Activated CD4-positive, alpha-beta T cell treated with anti-CD3 and anti-CD28 coated beads for 4 hours (primary cell): ENCODE measurements at regions not wholly inside any gene's neighbourhood (a gene's known extent, or its start where the extent isn't known, plus 50 kb on each side); places are given as distances from the start of the nearest gene placed in this dataset.
A peak's percentile ranks its signal among the peaks of the same experiment; 100 is the strongest.
"Not testable (repeated sequence)": the region's sequence is repeated elsewhere in the genome, so short reads cannot be mapped to it uniquely, and the experiment has no call there.

ENCODE experiments used
- DNase-seq, 2 donors: peaks; one replicate each; pipeline ENCODE4 v3.0.0-alpha.2; 2020

- DNase-seq = no peak
Measured at GRCh38 chr10:6977398-6978186, 397.5 kb upstream of the PRKCQ start.

- DNase-seq = no peak
Measured at GRCh38 chr10:6973899-6974298, 393.8 kb upstream of the PRKCQ start.

- no peak for DNase-seq
Measured at GRCh38 chr10:6972226-6972625, 392.1 kb upstream of the PRKCQ start.

- DNase-seq = no peak
Measured at GRCh38 chr10:6969659-6970058, 389.6 kb upstream of the PRKCQ start.

- DNase-seq = no peak
Measured at GRCh38 chr10:6964543-6964942, 384.5 kb upstream of the PRKCQ start.

GRCh38 chr10:6962576-6962975 lies 382.5 kb upstream of the PRKCQ start:
- no peak for DNase-seq

GRCh38 chr10:6958711-6959110 lies 378.6 kb upstream of the PRKCQ start:
- DNase-seq = no peak

- DNase-seq = no peak
Measured at GRCh38 chr10:6958254-6958653, 378.2 kb upstream of the PRKCQ start.

- DNase-seq = no peak
Measured at GRCh38 chr10:6957851-6958250, 377.8 kb upstream of the PRKCQ start.

- DNase-seq = no peak
Measured at GRCh38 chr10:6956562-6956961, 376.5 kb upstream of the PRKCQ start.

- DNase-seq = no peak
Measured at GRCh38 chr10:6953271-6953801, 373.3 kb upstream of the PRKCQ start.

GRCh38 chr10:6951732-6952131 lies 371.7 kb upstream of the PRKCQ start:
- no peak for DNase-seq

GRCh38 chr10:6950133-6950532 lies 370.1 kb upstream of the PRKCQ start:
- DNase-seq = no peak

- DNase-seq = no peak
Measured at GRCh38 chr10:6944436-6944835, 364.4 kb upstream of the PRKCQ start.

GRCh38 chr10:6938384-6938783 lies 358.3 kb upstream of the PRKCQ start:
- no peak for DNase-seq

GRCh38 chr10:6936931-6937330 lies 356.9 kb upstream of the PRKCQ start:
- DNase-seq = no peak

GRCh38 chr10:6929148-6929830 lies 349.2 kb upstream of the PRKCQ start:
- DNase-seq = no peak

- DNase-seq = no peak
Measured at GRCh38 chr10:6928586-6928985, 348.5 kb upstream of the PRKCQ start.

- no peak for DNase-seq
Measured at GRCh38 chr10:6926971-6927370, 346.9 kb upstream of the PRKCQ start.

GRCh38 chr10:6925146-6925545 lies 345.1 kb upstream of the PRKCQ start:
- no peak for DNase-seq

- no peak for DNase-seq
Measured at GRCh38 chr10:6924166-6924565, 344.1 kb upstream of the PRKCQ start.

GRCh38 chr10:6921026-6921425 lies 340.9 kb upstream of the PRKCQ start:
- DNase-seq = not testable (repeated sequence)

- peak; percentile 87 to 88 for DNase-seq
Measured at GRCh38 chr10:6920072-6921019, 340.3 kb upstream of the PRKCQ start.
